NCI-H2196 (cell line): ENCODE measurements at regions not wholly inside any gene's neighbourhood (a gene's known extent, or its start where the extent isn't known, plus 50 kb on each side); places are given as distances from the start of the nearest gene placed in this dataset.

Experiments
- DNase-seq: peaks from one replicate; lab custom pipeline; 2025; ENCODE audit not compliant: unreplicated experiment; lab: John Stamatoyannopoulos, UW

DNA sequence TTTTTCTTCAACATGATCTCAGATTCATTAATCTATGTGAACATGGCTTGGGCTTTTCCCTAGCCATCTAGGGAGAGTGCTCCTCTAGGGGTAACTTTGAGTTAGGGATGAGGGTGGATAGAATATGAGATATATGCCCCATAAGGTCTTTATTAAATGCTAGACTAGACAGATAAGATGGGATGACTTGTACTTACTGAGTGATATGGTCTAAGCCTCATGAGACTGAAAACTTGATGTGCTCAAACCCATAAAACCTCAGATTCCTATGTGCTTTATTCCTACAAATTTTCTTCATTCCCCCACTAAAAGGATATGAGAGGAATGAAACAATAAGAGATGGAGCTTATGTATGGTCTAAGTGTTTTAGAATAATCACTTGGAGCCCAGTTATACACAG lies 386.6 kb downstream of the YTHDC2 start:
- DNase-seq, result no peak

DNA sequence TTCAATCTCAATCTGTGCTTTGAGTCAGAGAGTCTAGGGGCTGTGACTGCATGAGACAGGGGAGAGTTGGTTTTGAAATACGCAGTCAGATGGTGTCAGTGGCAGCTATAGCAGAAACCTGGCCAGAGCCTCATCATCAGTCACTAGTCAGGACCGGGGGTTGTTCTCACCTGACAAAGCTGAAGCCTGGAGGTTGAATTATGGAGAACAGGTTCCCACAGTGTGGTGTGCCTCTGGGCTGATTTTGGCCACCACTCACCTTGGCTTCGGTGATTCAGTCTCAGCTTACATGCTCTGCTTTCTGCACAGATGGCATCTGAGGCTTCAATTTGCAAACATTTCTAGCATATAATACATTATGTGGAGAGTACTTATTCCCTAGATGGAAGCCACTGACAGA lies 387.3 kb downstream of the YTHDC2 start:
- no peak for DNase-seq

DNA sequence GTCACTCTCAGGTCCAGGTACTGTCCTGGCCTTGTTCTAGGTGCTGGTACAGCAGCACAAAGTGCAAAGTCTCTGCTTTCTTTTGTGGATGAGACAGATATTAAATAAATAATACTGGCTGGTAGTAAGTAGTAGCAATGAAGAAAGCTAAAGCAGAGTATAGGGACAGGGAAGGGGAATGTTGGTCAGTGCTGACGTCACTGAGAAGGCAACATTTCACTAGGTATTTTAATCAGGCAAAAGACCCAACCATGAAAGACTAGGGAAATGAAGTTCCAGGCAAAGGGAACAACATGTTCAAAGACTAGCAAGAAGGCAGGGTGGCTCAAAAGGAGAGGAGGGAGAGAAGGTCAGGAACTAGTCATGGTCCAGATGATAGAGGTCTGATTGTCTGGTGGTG lies 388.2 kb downstream of the YTHDC2 start:
- no peak for DNase-seq

DNA sequence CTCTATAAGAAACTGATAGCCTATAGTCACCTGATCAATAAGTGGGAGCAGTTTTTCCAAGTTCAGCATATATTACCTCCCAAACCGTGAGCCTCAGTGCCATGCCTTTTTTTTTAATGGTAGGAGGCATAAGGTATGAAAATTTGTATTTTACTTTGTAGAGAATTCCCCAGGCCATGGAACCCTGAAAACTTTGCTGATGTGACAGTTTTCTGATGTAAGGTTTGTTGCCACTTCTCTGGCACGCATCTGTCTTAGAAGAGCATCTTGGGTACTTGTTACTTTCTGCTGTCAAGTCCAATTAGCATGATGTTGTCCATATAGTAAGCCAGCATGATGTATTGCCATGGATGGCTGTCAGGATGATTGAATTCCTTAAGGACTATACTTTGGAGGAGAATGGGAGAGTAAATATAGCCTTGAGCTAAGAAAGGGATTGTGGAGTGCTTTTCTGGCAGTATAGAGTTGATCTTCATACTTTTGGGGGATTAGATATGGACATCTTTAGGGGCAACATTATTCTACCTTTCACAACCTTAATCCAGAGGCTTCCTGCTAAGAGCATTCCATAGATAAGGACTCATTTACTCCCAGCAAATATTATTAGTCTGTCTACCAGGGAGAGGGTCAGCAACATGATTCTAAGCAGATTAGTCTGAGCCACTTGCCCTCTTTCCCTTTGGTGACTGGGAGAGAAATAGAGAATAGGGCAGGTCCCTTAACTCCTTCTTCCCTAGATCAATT lies 389.6 kb downstream of the YTHDC2 start:
- no peak for DNase-seq

- DNase-seq, result no peak
Observed at GRCh38 chr5:113909782-113910181, 396.3 kb downstream of the YTHDC2 start.

DNA sequence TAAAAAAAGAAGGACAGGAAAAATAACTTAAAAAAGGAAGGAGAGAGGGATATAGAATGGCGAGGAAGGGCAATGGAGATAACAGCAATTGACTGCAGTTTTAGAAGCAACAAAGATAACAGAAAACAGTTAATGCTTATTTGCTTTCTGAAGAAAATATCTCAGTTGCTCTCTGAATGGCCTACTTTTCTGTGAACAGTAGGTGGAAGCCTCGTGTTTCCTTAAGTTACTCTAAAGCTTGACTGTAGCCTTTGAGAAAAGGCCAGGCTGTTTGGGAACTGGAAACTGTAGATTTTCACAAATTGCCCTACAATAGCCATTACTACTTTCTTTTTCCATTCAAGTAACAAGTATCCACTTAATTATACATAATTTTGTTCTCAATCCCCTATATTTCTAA lies 404.5 kb downstream of the YTHDC2 start:
- DNase-seq, result no peak

GRCh38 chr5:113922343-113922742 lies 408.8 kb downstream of the YTHDC2 start:
- DNase-seq, result no peak

- no peak for DNase-seq
Observed at GRCh38 chr5:113935453-113935852, 422.0 kb downstream of the YTHDC2 start.

DNA sequence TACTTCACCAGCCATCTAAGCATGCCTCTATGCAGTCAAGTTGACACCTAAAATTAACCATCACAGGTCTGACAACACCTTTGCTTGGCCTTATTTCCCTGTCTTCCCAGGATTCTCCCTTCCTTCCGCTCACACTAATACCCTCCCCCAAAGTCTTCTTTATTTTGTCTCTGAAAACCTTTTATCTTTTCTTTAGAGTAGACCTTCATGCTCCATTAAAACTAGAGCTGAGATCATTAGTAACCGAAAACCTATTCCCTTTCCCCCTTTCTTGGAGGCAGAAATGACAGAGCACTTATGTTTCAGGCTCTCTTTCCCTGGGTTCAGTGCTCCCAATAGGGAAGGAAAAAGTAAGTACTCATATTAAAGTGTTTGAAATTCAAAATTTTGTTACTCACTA lies 423.8 kb downstream of the YTHDC2 start:
- DNase-seq, result no peak

DNA sequence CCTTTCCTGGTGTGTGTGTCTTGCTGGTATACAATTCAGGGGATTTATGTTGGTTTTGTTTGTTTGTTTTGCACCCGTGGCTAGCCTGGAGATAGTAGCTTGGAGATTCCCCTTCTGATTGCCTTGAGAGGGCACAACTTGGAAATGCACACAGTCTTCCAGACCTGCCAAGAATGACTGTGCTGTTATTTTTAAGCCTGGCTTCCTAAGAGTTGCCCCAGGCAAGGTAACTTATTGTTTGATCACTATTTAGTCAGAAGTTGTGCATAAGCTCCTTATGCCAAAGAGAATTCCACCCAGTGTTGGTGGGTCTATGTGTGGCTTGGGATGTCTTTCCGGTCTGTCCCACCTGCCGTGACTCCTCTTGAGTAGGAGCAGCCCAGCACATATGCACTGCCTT lies 421.9 kb upstream of the KCNN2 start:
- no peak for DNase-seq

DNA sequence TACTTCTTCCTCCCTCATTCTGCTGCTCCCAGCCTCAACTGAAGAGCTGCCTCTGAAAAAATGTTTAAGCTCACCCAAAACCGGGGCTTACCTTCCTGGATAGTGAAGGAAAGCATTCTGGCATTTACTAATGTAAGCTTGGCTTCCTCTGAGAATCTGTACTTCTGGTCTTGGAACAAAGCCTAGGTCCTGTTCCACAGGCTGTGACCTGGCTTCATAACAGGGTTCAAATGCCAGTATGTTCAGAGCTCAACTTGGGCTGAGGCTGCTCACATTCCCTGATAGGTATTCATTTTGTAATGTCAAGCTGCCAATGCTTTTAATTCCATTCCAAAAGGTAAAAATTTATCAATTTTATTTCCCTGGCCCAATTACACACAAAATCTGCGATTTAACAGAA lies 411.7 kb upstream of the KCNN2 start:
- DNase-seq, result no peak

DNA sequence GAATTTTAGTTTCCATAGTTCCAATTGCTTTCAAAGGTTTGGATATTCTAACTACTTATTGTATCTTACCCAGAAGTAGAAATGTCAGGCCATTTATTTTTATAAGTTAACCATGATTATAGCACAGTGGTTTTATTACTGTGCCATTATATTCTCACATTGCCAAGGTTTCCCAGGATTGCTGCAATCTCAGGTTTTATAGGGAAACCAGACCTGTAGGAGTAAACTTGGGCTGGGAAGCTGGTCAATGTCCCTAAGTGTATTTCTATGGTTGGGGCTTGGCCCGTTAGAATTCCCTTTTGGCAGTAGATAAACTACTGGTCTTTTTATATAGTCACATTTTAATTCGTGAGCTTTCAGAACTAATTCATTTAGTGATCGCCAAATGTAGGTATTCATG lies 396.6 kb upstream of the KCNN2 start:
- no peak for DNase-seq

- DNase-seq, result no peak
Observed at GRCh38 chr5:113969901-113970300, 392.0 kb upstream of the KCNN2 start.

DNA sequence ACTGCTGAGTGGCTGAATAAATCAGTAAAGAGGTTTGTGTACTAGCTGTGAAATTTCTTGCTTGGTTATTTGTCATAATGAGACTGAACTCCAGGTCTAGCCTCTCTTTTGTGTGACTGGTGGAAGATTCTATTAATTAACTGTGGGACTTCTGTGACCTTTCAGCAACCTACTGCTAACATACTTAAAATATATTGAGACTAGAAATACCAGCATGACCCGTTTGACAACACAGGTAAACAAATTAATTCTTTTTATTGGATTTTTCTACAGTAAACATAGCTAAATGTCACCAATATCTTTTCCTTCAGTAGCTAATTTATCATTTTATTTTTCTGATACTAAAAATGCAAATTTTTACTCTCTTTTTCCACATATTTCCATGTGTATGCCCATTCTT lies 390.4 kb upstream of the KCNN2 start:
- DNase-seq, result no peak

DNA sequence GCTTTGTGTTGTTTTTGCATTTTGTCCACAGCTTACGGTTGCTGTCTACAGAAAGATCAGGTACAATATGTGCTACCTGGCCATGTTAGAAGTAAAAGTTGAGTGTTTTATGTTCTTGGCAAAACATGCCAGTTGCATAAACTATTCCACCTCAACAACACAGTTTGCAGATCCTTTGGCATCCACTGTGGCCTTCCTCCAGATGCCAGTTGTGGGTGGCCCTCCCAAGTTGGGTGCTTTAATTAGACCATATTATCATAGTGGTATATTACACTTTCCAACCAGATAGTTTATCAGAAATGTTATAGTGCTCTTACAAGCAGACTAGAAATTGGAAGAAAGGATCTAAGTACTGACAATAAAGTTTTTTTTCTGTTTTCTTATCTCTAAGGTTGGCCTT lies 386.9 kb upstream of the KCNN2 start:
- no peak for DNase-seq

DNA sequence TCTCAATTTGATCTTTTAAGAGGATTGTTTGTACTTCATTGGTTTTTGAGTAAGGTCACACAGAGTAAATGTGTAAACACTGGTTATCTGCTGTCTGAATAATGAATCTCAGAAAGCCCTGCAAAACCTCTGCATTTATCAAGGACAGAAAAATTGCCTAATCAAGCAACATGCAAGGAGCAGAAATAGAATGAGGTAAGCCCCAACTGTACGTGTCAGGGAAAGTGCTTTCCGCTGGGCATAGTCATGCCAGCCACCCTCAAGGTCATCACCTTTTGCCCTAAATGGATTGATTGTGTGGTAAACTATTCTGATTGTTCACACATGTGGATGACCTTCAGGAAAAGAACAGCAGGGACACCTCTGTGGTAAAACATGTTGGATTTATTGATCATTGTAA lies 376.9 kb upstream of the KCNN2 start:
- DNase-seq, result no peak

DNA sequence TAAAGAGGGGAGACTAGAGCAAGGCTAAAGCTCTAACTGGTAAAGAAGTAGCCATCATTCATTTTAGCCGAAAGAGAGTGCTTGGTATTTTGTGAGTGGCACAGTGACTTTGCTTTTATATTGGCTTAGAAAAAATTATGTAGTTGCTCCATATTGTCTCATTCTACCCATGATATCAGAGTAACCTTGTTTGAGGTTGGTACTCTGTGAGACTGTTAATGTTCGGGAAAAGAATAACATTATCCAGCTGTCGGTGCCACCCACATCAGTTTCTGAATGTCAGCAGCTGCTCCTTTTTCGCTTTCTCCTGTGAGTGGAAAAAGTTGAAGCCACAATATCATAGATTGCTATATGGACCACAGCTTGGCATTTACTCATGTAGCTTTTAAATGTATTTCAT lies 376.4 kb upstream of the KCNN2 start:
- DNase-seq, result no peak

DNA sequence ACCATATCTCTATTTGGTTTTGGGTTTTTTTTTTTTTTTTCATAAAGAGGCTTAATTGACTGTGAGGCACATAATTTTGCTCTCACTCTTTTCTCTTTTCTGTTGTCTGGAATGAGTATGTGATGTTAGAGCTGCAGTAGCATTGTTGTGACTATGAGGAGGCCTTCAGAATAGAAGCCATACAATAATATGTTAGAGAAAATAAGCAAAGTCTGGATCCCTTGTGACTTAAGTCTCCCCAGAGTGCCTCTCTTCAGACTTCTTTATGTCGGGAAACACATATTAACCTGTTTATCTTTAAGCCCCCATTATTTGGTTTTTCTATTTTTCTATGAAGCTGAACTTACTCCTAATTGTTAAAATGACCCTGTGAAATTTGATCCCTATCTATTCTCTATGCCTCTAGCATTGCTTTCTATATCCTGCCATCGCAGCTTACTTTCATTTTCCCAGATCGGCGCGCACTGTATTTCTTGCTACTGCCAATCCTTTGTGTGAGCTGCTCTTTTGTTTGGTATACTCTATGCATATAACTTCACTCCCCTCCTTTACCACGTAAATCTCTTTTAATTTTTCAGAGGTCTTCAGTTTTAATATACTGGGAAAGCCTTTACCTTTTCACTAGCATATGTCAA lies 372.5 kb upstream of the KCNN2 start:
- DNase-seq, result no peak

DNA sequence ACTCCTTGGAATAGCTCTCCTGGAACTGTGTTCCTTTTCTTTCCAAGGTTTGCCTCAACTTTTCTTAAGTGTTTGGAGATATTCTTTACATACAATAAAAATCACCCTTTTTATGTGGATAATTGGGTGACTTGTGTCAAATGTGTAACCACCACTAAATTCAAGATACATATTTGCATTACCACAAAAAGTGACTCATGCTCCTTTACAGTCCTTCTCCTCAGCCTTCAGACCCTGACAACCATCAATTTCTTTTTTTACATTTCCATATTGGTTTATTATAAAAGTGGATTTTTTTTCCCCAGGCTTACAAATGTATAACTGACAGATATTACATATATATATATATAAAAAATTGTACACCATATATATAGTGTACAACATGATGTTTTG lies 372.0 kb upstream of the KCNN2 start:
- no peak for DNase-seq

- DNase-seq, result no peak
Observed at GRCh38 chr5:114001076-114001475, 360.8 kb upstream of the KCNN2 start.

DNA sequence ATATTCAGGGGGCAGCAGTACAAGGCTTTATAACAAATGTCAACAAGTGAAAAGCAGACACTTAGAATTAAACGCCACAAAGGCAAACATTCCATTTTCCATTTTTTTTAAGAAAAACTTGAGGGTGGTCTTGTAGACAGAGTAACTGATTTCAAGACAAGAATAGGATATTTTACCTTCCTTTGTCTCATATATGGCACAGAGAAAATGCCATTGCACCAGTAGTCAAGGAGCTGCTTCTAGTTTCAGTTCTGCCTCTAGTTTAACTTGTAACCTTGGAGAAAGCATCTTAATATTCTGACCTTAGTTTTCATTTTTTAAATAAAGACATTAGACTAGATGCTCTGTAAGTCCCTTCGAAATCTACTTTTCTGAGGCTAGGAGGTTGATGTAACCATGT lies 355.3 kb upstream of the KCNN2 start:
- no peak for DNase-seq

DNA sequence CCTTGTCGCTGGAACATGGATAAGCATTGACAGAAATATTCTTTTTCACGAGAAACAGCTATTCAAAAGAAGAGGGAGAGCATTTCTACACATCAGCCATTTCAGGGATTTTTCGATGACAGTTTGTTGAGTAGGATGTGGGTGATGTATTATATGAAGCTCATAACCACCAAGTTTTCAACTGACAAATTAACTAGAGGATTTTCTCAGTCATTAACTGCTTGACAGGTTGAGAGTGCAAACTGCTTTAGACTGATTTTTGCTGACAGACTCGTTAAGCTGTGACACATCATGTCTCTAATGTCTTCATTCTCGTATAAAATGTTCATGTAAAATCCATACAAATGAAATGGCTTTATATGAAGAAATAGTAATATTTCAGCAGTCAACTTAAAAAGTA lies 354.2 kb upstream of the KCNN2 start:
- DNase-seq, result no peak

DNA sequence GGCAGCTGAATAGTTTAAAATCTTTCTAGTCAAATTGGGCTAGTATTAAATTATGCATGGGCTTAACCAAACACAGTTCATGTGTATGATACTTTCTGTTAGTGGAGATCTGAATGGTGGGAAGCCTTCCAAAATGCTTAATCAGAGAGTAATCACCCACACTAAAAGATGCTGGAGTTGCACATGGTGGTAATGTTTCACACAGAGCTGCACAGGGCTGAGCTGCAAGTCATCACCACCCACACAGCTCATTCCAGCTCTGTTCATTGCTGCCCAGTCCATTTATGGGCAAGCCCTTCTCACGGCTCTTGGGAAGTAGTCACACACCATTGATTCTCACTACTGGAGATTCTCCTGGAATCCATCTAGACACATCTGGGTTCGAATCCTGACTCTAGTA lies 351.5 kb upstream of the KCNN2 start:
- DNase-seq, result no peak
